ENCODE measurements at regions not wholly inside any gene's neighbourhood (a gene's known extent, or its start where the extent isn't known, plus 50 kb on each side); places are given as distances from the start of the nearest gene placed in this dataset.

- TF ChIP-seq CTCF (conservative IDR thresholded peaks at IDR 0.05; ENCODE audit: low read length) (no peak), EZH2phosphoT487 (IDR thresholded peaks at IDR 0.05; ENCODE audit: borderline replicate concordance) (no peak)
Measured at GRCh38 chr1:194394676-194395075, 1208.3 kb upstream of the B3GALT2 start.

All from Loucy (cell line).